NCI-H2107 treated with DMSO at 0.1 percent for 48 hours (cell line): ENCODE measurements at regions not wholly inside any gene's neighbourhood (a gene's known extent, or its start where the extent isn't known, plus 50 kb on each side); places are given as distances from the start of the nearest gene placed in this dataset.

ENCODE experiments used
- DNase-seq: peaks from one replicate; lab custom pipeline; 2025; ENCODE audit not compliant: unreplicated experiment; lab: John Stamatoyannopoulos, UW

DNA sequence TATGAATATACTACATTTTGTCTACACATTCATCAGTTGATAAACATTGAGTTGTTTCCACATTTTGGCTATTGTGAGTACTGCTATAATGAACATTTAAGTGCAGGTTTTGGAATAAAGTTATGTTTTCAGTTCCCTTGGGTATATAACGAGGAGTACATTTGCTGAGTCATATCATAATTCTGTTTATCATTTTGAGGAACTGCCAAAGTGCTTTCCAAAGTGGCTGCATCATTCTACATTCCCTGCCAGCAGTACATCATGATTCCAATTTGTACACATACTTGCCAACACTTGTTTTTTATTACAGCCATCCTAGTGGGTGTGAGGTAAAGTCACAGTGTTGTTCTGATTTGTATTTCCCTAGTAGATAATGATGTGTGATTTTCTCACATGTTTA is 1458.6 kb upstream of the TENM4 start:
- no peak for DNase-seq

DNA sequence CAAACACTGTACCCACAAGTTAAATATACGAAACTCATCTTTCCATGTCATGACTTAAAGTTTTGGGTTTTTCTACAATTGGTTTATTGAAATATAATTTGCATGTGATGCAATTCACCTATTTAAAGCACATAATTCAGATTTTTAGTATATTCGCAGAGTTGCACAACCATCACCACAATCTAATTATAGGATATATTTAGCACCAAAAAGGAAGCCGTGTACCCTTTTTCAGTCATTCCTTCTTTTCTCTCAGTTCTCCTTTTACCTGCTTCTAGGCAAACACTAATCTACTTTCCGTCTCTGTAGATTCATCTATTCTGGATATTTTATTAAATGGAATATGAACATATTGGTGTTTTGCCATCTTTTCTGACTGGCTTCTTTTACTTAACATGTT is 1458.1 kb upstream of the TENM4 start:
- DNase-seq, result no peak

DNA sequence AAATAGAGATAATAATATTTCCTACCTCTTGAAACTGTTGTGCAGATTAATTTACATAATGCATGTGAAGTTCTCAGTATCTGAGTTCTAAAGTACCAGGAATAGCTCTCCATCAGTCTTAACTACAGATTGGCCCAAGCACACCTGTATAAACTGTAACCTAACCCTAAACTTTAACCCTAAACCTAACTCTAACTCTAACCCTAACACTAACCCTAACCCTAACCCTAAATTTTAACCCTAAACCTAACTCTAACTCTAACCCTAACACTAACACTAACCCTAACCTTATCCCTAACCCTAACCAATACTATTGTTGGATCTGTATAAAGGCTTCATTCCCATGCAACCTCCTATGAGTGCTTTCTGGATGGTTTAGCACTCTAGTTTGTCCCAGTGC is 1445.9 kb upstream of the TENM4 start:
- DNase-seq, result no peak

DNA sequence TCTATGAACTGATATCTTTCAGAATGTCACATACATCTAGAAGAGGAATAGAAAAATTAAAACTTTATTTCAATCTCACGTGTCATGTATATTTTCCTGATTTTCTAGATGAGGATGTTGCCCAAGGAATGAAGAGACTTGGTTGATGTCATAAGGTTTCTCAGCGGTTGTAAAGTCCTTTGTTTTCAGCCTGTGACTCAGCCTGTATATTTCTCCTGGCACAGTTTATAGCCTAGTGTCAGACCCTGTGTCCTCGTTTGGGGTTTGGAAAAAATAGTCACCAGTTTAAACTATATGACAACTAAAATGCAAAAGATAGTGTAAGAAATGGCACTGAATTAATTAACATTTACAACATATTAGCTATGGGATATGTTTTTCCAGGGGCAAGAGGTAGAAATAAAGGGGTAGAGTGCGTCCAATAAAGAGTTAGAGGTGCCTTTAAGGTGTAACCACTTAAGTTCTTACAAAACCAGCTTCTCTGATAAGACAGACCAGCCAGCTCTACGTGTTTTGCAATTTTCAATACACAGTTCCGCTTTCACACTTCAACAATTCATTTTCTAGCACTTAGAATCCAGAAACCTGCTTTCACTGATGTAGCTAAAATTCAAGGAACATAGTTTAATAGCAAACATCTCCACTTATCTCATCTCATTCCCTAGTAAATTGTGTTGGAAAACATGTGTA is 1432.6 kb upstream of the TENM4 start:
- no peak for DNase-seq

DNA sequence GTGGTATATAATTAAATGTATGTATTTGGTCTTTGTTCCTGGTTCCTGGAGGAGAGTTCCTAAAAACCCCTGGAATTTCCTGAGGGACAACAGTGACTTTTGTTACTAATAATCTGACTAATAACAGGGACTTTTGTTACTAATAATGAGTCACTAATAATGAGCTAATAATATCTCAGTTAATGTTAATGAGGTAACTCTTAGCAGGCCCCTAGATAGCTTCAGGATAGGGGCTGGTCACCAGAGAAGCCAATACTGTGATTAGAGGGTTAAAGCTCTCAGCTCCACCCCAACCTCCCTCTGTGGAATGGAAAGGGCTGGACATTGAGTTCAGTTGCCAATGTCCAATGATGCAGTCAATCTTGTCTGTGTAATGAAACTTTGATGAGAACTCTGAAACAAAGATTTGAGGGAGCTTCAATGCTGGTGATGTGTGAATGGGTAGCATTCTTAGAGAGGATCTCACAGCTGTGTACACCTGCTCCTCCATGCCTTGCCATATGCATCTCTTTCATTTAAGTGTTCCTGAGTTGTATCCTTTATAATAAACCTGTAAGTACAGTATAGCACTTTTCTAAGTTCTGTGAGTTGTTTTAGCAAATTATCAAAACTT is 1431.4 kb upstream of the TENM4 start:
- no peak for DNase-seq

DNA sequence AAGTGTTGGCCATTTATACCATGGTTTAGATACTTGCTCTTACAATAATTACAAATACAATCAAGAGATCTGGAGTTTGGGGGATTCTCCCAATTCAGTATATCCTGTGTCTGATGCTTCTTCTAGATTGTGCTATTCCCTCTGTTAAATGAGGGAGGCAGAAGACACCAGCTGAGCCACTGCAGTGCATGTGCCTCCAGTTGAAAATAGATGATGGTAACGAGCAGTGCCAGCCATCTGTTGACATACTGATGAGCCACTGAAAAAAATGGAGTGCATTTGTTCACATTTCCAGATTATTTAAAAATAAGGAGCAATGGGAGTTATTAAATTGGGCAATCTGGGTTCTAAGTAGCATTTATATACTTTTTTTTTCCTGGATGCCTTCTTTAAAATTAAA is 1428.0 kb upstream of the TENM4 start:
- DNase-seq, result no peak

DNA sequence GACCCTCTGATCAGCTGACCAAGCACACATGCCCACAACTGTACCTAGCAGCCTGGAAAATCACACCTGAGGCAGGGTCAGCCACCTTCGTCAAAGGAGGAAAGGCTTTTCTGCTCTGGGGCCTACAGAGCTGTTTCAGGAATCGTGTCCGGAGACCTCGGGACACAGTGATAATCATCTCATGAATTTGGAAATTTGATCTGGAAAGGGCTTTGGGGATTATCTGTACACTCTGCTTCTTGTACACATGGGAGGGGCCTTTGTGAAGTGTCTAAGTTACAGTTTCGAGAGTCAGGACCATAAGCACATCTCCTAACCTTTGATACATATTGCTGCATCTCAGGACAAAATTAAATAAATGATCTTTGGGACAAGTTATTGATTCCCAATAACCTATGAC is 1421.2 kb upstream of the TENM4 start:
- DNase-seq, result no peak

DNA sequence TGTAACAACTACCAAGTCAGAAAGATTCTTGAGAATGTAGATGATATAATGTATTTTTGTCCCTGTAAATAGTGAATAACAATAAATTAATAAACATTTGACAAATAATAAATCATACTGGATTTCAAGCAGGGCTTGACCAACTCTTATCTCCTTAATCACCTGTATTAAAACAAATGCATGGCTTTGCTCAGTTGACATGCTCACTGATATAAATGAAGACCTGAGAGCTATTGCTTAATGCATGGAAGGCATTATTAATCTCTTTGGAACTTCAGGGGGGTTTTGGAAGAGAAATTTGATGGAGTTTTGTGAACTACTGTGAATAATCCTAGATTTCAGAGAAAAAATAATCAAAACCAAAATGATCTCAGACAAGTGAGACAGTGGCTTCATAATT is 1420.4 kb upstream of the TENM4 start:
- no peak for DNase-seq

DNA sequence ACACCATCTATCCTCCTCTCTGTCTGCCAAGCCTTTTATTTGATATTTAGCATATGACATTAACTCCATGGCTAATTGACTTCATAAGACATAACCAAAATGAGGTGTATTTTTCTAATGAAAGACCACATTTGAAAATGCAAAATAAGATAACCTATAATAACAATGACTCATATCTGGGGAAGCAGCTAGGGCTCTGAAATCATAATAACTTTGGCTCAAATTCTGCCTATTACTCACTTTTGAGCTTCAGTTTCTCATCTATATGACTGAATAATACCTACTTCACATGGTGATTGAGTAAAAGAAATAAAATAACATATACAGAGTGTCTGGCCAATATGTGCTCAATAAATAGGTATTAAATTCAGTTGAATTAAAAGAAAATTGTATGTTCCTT is 1419.8 kb upstream of the TENM4 start:
- no peak for DNase-seq

DNA sequence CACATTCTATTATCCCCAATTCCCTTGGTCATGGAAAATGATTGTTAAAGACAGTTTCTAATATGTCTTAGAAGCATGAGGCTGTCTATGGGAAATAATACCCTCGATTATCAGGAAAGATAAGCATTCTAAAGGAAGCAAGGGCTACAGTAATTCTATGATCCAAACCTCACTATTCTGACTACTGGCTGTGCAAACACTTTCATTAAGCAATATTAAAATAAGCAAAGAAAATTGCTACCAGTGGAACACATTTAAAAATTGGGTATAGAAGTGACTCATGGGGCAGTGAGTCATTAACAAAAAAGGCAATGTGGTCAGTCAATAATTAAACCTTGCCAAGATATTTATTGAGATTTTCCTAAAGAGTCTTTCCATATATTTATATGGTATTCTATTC is 1415.2 kb upstream of the TENM4 start:
- no peak for DNase-seq

DNA sequence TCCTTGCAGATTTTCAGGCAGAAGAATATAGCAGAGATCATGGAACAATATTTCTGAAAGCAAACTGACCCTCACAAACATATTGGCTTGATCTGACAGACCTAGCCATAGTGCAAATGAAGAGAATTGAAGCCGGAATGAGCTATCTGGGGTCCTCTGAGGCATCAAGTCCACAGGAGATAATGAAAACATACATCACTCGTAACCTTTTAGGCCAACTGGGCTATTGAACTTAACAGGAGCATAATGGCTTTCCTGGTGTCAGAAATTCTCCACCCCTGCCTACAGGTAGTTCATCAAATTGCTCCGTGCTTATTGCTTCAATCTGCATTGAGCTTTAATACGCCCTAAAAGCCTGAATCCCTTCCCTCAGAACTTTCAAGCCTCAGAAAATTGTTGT is 1414.6 kb upstream of the TENM4 start:
- DNase-seq, result no peak

DNA sequence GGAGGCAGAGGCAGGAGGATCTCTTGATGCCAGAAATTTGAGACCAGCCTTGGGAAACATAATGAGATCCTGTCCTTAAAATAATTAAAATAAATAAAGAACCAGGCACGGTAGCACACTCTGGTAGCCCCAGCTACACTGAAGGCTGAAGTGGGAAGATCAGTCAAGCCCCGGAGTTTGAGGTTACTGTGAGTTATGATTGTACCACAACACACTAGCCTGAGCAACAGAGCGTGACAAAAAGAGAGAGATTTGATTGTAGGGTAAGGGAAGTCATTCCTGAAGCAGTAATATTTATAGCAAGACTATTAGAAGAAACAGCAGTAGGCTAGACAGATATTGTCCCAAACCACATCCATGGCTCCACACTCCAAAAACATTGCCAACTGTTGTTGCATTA is 1408.4 kb upstream of the TENM4 start:
- DNase-seq, result no peak

DNA sequence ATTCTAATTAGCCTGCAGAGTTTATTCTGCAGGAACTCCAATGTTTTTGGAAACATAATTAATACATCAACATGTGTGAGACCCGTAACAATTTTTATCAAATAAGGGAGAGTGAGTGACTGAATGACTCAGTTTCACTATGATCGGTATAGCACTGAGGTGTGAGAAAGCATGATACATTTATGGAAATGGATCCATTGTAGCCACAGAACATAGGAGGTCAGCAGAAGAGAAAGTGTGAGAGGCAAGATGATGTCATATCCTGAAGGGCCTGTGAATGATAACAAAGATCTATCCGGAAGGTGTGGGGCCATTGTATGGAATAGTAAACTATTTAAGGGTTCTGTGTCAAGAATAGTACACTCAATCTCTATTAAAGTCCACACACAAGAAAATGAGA is 1406.1 kb upstream of the TENM4 start:
- no peak for DNase-seq

DNA sequence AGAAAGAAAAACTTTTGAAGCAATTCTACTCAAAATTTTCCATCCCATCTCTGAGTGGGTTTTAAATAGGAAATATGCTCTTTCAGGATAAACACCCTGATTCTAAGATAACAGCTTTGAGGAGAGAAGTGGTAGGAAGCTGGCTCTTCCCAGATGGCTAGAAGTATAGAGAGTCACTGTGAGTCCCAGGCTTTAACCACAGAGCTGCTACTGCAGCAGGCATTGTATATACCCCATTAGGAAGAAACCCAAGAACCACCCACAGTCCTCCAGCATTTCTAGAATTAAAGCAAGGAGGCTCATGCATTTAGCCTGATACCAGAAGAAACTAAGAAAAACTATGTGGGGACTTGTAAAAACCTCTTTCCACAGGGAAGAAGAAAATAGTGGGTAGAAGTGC is 1405.6 kb upstream of the TENM4 start:
- no peak for DNase-seq

DNA sequence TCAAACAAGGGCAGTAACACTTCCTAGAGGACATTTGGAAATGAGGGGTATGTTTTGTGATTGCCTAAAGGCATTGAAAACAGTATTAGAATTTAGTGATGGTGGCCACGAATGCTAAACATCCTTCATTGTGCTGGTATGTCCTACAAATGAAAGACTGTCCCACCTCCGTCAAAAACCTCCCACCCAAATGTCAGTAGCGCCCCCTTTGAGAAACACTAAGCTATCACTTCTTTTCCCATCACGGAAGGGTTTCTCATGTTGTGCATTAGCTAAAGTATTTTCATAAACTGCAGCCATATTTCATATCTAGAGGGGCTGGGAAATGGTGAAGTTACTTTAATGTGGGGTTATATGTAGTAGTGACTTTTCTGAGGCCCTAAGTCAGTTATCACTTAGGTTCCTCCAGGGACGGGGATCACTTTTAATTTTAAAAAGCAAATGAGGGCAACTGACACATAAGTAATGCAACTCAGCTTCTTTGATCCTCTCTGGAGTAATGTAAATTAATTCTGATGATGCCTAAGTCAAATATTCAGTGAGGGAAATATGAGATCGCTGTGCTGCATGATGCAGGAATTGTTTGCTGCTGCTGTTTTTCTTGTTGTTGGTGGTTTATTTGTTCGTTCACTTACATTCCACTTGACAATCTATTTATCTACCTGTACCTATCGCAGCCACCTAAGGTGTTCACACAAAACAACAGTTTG is 1403.4 kb upstream of the TENM4 start:
- no peak for DNase-seq

DNA sequence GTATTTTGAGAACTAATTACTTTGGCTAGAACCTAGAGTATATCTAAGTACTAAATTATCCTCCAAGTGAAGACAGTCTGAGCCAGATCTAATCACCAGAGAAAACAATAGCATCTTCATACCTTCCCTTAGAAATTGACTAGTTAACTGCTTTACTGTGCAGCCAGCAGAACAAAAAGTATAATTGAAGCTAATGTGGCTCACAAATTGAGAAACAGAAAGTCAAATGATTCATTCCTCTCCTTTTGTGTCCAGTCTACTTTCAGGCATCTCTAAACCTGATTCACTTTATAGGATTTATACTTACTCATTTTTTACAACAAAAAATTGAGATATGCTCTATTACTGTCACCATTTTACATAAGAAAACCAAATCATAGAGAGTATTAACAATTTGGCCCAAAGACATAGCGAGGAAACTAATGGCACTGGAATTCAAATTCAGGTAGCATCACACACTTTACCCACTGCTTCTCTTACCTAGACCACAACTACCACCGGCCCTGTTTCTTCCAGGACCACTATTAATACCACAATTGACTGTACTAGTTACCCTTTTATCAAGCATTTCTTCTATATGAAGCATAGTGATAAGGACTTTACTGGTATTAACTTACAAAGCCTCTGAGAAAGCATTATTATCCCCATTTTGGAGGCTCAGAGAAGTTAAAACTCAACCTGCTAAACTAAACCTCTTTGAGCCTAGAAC is 1402.6 kb upstream of the TENM4 start:
- no peak for DNase-seq

DNA sequence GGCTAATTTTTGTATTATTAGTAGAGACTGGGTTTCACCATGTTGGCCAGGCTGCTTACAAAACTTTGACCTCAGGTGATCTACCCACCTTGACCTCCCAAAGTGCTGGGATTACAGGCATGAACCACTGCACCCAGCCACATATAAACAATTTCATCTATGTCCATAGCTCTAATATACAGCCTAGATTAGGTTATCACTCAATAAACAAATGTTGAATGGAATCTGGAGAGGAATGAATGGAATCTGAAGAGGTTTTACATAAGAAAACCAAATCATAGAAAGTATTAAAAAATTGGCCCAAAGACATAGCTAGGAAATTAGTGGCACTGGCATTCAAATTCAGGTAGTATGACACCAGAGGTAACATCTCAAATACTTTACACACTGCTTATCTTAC is 1401.4 kb upstream of the TENM4 start:
- DNase-seq, result no peak

DNA sequence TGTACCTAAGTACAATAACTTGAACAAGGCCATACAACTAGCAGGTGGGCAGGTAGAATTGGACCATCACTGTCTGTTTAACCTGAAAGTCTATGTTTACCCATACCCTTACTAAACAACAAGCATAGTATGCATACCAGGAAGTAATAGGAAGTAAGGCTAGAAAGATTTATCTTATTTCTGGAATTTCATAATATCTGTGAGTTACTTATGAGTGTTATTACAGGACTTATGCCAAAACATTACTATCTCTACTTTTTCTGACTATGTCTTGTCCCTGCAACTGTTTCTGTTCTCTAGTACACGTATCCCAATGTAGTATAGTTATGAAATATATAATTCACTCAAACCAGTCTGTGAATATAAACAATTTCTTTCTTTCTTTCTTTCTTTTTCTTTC is 1400.8 kb upstream of the TENM4 start:
- DNase-seq, result no peak

DNA sequence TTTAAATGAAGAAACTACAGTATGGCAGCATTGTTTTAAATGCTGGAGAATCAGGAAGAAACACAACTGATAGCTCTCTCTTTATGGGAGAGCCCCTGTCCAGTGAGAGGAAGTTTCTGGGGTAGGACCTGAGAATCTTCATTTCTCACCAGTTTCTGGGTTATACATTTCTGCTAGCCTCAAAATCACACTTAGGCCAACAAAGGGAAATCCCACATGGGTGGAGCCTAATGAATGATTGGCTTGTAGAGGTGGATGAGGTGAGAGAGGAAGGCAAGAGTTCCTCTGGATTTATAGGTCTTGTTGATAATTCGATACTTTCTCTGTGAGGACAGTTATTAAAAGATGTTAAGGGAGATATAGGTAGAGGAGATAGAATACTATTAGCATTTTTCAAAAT is 1397.3 kb upstream of the TENM4 start:
- DNase-seq, result no peak

DNA sequence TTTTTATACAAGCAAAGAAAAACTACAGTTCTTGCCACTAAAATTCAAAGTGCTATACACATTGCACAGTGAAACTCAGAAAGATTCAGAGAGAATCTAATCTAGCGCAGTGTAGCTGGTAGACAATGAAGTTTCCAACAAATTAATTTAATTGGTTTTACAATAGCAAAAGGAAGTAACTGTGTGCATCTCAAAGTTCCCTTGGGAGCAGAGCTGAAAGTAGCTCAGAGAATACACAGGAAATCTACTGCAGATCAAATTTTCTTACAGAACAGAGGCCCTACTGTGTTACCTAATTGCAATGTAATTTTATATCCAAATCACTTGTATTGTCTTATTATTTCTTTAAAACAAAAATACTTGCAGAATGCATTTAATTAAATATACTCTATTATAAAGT is 1396.2 kb upstream of the TENM4 start:
- DNase-seq, result no peak

DNA sequence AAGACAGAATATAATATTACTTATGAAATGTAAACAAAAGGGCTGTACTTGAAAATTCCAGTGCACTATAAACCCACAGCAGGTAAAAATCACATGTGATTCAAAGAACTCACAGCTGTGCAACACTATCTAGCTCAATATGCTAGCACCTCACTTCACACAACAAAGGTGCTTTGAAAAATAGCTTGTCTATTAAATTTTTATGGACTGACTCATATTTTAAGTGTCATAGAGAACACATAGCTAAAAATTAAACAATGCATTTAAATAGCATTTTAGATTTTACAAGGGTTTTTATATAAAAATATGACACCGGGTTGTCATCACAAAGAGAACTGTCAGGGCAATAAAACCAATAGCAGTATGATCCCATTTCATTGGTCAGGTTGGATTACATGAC is 1390.5 kb upstream of the TENM4 start:
- no peak for DNase-seq

DNA sequence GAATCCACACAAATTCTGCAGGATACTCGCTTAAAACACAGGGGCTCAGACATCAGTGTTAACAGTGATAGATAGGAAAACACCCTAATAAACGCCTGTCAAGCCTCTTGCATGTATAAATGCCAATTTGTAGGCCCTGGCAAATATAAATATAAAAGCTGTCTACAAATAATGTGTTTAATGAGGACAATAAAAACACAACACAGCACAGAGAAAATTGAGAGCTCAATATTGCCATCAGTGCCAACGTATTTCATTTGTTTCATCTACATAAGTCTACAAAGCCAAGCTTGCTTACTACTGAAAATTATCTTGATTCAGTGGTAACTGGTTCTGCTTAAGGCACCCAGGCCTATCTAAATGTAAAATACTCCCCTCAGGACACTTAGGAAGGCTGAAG is 1387.0 kb upstream of the TENM4 start:
- DNase-seq, result no peak
